Neural cell (in vitro differentiated cells): ENCODE measurements at regions not wholly inside any gene's neighbourhood (a gene's known extent, or its start where the extent isn't known, plus 50 kb on each side); places are given as distances from the start of the nearest gene placed in this dataset.

Experiments used
- H2AFZ ChIP-seq: fragments of 200-600, 300-800 bp; sonication (generic), shearing (Covaris generic); 2 replicates; pipeline ENCODE4 v1.6.0; 2014; ENCODE audit warnings: low read depth, mild to moderate bottlenecking, antibody characterized with exemption, low read length, moderate library complexity
- H3F3A ChIP-seq: fragments of 200-600 bp; shearing (Covaris generic); 2 replicates; pipeline ENCODE4 v1.6.1; 2016; ENCODE audit warnings: mild to moderate bottlenecking, moderate library complexity, mixed read lengths, antibody characterized with exemption, low read length; ENCODE audit not compliant: insufficient read depth, poor library complexity, severe bottlenecking
- H3K27ac ChIP-seq: fragments of 200-600, 300-800 bp; sonication (generic), shearing (Covaris generic); 2 replicates; pipeline ENCODE4 v1.5.1; 2014; ENCODE audit warnings: mild to moderate bottlenecking, low read length, moderate library complexity
- H3K27me3 ChIP-seq: fragments of 300-800, 200-600 bp; sonication (generic), shearing (Covaris generic); 2 replicates; pipeline ENCODE4 v1.6.0; 2014; ENCODE audit warnings: mild to moderate bottlenecking, low read depth, low read length, moderate library complexity; ENCODE audit not compliant: insufficient read depth
- H3K36me3 ChIP-seq: fragments of 300-800, 200-600 bp; sonication (generic), shearing (Covaris generic); 2 replicates; pipeline ENCODE4 v1.5.1; 2014; ENCODE audit warnings: mild to moderate bottlenecking, antibody characterized with exemption, low read length, moderate library complexity; ENCODE audit not compliant: insufficient read depth
- H3K4me2 ChIP-seq: fragments of 300-800, 200-600 bp; sonication (generic), shearing (Covaris generic); 2 replicates; pipeline ENCODE4 v1.6.0; 2014; ENCODE audit warnings: mild to moderate bottlenecking, low read length
- H3K4me3 ChIP-seq: fragments of 300-800, 200-600 bp; sonication (generic), shearing (Covaris generic); 2 replicates; pipeline ENCODE4 v1.5.1; 2014; ENCODE audit warnings: mild to moderate bottlenecking, low read length, moderate library complexity
- H3K79me2 ChIP-seq: fragments of 200-600 bp; shearing (Covaris generic); replicated peaks from 2 replicates; pipeline ENCODE4 v1.6.0; 2014; ENCODE audit warnings: mild to moderate bottlenecking, low read length, moderate library complexity; ENCODE audit not compliant: insufficient read depth
- H3K9ac ChIP-seq: fragments of 300-800, 200-600 bp; sonication (generic), shearing (Covaris generic); 2 replicates; pipeline ENCODE4 v1.6.1; 2016; ENCODE audit warnings: mild to moderate bottlenecking, low read length, mixed read lengths
- H3K9me2 ChIP-seq: fragments of 200-600 bp; shearing (Covaris generic); 2 replicates; pipeline ENCODE4 v1.6.1; 2016; ENCODE audit warnings: mild to moderate bottlenecking, low read length, mixed read lengths; ENCODE audit not compliant: insufficient read depth
- H3K9me3 ChIP-seq: fragments of 200-600, 300-800 bp; sonication (generic), shearing (Covaris generic); 2 replicates; pipeline ENCODE4 v1.6.1; 2016; ENCODE audit warnings: mild to moderate bottlenecking, mixed run types, low read length, moderate library complexity, mixed read lengths
- H4K20me1 ChIP-seq: fragments of 200-600 bp; shearing (Covaris generic); 2 replicates; pipeline ENCODE4 v1.6.1; 2016; ENCODE audit warnings: mild to moderate bottlenecking, mixed run types; ENCODE audit not compliant: insufficient read depth
- EP300 ChIP-seq: fragments of 450-650 bp; conservative IDR thresholded peaks from 2 replicates; pipeline ENCODE4 v1.6.1; 2014; ENCODE audit warnings: antibody characterized with exemption, mild to moderate bottlenecking, moderate library complexity; ENCODE audit not compliant: poor library complexity, severe bottlenecking
- EZH2 ChIP-seq: fragments of 200-600, 300-800 bp; shearing (Covaris generic), sonication (generic); IDR thresholded peaks from 2 replicates; pipeline ENCODE4 v1.6.1; 2014; ENCODE audit warnings: antibody characterized with exemption, low read length, borderline replicate concordance, mild to moderate bottlenecking; ENCODE audit not compliant: insufficient read depth, poor library complexity, severe bottlenecking
- MXI1 ChIP-seq: fragments of 450-650 bp; conservative IDR thresholded peaks from 2 replicates; pipeline ENCODE4 v1.6.1; 2014; ENCODE audit warnings: antibody characterized with exemption, mild to moderate bottlenecking; ENCODE audit not compliant: poor library complexity, severe bottlenecking
- POLR2AphosphoS5 ChIP-seq: IDR thresholded peaks from 2 replicates; pipeline ENCODE4 v1.6.1; 2012
- RAD21 ChIP-seq: fragments of 450-650 bp; conservative IDR thresholded peaks from 2 replicates; pipeline ENCODE4 v1.6.1; 2014; ENCODE audit warnings: antibody characterized with exemption, mild to moderate bottlenecking, moderate library complexity
- SMC3 ChIP-seq: fragments of 450-650 bp; conservative IDR thresholded peaks from 2 replicates; pipeline ENCODE4 v1.6.1; 2014; ENCODE audit warnings: antibody characterized with exemption, mild to moderate bottlenecking, moderate library complexity; ENCODE audit not compliant: poor library complexity
- TAF1 ChIP-seq: IDR thresholded peaks from 2 replicates; pipeline ENCODE4 v1.6.1; 2012; ENCODE audit warnings: low read depth
- TF ChIP-seq, protein P1 (sequence below): IDR thresholded peaks from 2 replicates; pipeline ENCODE4 v1.6.1; 2012; ENCODE audit warnings: borderline replicate concordance
- TF ChIP-seq, protein P2 (sequence below): fragments of 450-650 bp; IDR thresholded peaks from 2 replicates; pipeline ENCODE4 v1.5.1; 2014; ENCODE audit warnings: antibody characterized with exemption, mild to moderate bottlenecking, moderate library complexity; ENCODE audit not compliant: poor library complexity, severe bottlenecking

DNA sequence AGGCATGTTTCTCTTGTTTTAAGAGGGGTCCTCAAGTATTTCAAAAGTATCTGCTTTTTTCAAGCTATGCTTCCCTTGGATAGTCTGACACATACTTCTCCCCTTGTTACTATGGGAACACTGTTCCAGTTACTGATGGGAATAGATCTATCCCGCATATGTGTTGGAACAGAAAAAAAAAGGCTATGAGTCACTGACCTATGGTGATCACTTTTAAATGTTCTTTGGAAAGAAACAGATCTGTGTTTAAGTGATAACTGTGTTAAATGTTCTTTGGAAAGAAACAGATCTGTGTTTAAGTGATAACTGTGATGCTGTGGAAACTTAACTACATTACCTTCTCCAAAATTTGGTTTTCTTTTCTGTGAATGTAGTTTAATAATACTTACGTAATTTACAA lies 303.2 kb downstream of the TEX13C start:
- no peak overlapping the region for H3K9ac ChIP-seq
- H3K9me3 ChIP-seq: no peaks in the 10 kb centered on the region
- no peak overlapping the region for H2AFZ ChIP-seq
- H3K27me3 ChIP-seq: no peaks in the 10 kb centered on the region
- H3K27ac ChIP-seq: no peak overlapping the region
- no peaks in the 10 kb centered on the region for H3K79me2 ChIP-seq
- H3F3A ChIP-seq: no peaks in the 10 kb centered on the region
- H4K20me1 ChIP-seq: no peaks in the 10 kb centered on the region
- H3K36me3 ChIP-seq: no peaks in the 10 kb centered on the region
- TF ChIP-seq, protein P1, sequence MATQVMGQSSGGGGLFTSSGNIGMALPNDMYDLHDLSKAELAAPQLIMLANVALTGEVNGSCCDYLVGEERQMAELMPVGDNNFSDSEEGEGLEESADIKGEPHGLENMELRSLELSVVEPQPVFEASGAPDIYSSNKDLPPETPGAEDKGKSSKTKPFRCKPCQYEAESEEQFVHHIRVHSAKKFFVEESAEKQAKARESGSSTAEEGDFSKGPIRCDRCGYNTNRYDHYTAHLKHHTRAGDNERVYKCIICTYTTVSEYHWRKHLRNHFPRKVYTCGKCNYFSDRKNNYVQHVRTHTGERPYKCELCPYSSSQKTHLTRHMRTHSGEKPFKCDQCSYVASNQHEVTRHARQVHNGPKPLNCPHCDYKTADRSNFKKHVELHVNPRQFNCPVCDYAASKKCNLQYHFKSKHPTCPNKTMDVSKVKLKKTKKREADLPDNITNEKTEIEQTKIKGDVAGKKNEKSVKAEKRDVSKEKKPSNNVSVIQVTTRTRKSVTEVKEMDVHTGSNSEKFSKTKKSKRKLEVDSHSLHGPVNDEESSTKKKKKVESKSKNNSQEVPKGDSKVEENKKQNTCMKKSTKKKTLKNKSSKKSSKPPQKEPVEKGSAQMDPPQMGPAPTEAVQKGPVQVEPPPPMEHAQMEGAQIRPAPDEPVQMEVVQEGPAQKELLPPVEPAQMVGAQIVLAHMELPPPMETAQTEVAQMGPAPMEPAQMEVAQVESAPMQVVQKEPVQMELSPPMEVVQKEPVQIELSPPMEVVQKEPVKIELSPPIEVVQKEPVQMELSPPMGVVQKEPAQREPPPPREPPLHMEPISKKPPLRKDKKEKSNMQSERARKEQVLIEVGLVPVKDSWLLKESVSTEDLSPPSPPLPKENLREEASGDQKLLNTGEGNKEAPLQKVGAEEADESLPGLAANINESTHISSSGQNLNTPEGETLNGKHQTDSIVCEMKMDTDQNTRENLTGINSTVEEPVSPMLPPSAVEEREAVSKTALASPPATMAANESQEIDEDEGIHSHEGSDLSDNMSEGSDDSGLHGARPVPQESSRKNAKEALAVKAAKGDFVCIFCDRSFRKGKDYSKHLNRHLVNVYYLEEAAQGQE: no peak
- no peaks in the 10 kb centered on the region for H3K9me2 ChIP-seq
- no peak overlapping the region for H3K4me2 ChIP-seq
- no peak overlapping the region for H3K4me3 ChIP-seq

GRCh38 chrX:125627676-125628075 lies 308.0 kb downstream of the TEX13C start:
- no peaks in the 10 kb centered on the region for H4K20me1 ChIP-seq
- no peaks in the 10 kb centered on the region for H3F3A ChIP-seq
- H3K36me3 ChIP-seq: no peaks in the 10 kb centered on the region
- H3K4me3 ChIP-seq: no peak overlapping the region
- no peak overlapping the region for H2AFZ ChIP-seq
- TF ChIP-seq, protein P1: no peak
- TF ChIP-seq, protein P2, sequence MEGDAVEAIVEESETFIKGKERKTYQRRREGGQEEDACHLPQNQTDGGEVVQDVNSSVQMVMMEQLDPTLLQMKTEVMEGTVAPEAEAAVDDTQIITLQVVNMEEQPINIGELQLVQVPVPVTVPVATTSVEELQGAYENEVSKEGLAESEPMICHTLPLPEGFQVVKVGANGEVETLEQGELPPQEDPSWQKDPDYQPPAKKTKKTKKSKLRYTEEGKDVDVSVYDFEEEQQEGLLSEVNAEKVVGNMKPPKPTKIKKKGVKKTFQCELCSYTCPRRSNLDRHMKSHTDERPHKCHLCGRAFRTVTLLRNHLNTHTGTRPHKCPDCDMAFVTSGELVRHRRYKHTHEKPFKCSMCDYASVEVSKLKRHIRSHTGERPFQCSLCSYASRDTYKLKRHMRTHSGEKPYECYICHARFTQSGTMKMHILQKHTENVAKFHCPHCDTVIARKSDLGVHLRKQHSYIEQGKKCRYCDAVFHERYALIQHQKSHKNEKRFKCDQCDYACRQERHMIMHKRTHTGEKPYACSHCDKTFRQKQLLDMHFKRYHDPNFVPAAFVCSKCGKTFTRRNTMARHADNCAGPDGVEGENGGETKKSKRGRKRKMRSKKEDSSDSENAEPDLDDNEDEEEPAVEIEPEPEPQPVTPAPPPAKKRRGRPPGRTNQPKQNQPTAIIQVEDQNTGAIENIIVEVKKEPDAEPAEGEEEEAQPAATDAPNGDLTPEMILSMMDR: no peak
- TF ChIP-seq EZH2: no peak
- no peak for TF ChIP-seq SMC3
- TF ChIP-seq MXI1: no peak
- TF ChIP-seq RAD21: no peak
- TF ChIP-seq POLR2AphosphoS5: no peak
- TF ChIP-seq TAF1: no peak
- TF ChIP-seq EP300: no peak
- H3K9me2 ChIP-seq: no peaks in the 10 kb centered on the region
- H3K9me3 ChIP-seq: no peaks in the 10 kb centered on the region
- no peaks in the 10 kb centered on the region for H3K79me2 ChIP-seq
- no peak overlapping the region for H3K27ac ChIP-seq
- H3K9ac ChIP-seq: no peak overlapping the region
- no peak overlapping the region for H3K4me2 ChIP-seq
- no peaks in the 10 kb centered on the region for H3K27me3 ChIP-seq
